GM12878 (cell line): ENCODE measurements at regions not wholly inside any gene's neighbourhood (a gene's known extent, or its start where the extent isn't known, plus 50 kb on each side); places are given as distances from the start of the nearest gene placed in this dataset.

Experiments
- CREM ChIP-seq: IDR thresholded peaks from 2 replicates; pipeline ENCODE4 v1.6.1; 2014; ENCODE audit warnings: antibody characterized with exemption, low read depth
- MYC ChIP-seq: IDR thresholded peaks from 2 replicates; pipeline ENCODE4 v1.6.1; 2011; ENCODE audit warnings: mild to moderate bottlenecking, low read length, moderate library complexity, inconsistent platforms; ENCODE audit not compliant: insufficient read depth, insufficient replicate concordance, insufficient read length, severe bottlenecking
- NR2C1 ChIP-seq: fragments of 450-650 bp; IDR thresholded peaks from 2 replicates; pipeline ENCODE4 v1.6.1; 2017; ENCODE audit warnings: antibody characterized with exemption, mild to moderate bottlenecking, moderate library complexity
- POU2F2 ChIP-seq: IDR thresholded peaks from 3 replicates; pipeline ENCODE4 v1.6.1; 2011; ENCODE audit warnings: low read depth, mild to moderate bottlenecking, low read length, borderline replicate concordance
- SP1 ChIP-seq: IDR thresholded peaks from one replicate; pipeline ENCODE4 v1.6.1; 2011; ENCODE audit warnings: low read depth, low read length
- ZBED1 ChIP-seq: IDR thresholded peaks from 2 replicates; pipeline ENCODE4 v1.6.1; 2016; ENCODE audit warnings: borderline replicate concordance
- ZNF687 ChIP-seq: fragments of 450-650 bp; IDR thresholded peaks from 2 replicates; pipeline ENCODE4 v1.6.1; 2017; ENCODE audit warnings: mild to moderate bottlenecking, moderate library complexity
- TF ChIP-seq, protein P1 (sequence below): fragments of 150-350 bp; IDR thresholded peaks from 2 replicates; pipeline ENCODE4 v1.6.1; 2016; ENCODE audit warnings: low read depth, low read length

DNA sequence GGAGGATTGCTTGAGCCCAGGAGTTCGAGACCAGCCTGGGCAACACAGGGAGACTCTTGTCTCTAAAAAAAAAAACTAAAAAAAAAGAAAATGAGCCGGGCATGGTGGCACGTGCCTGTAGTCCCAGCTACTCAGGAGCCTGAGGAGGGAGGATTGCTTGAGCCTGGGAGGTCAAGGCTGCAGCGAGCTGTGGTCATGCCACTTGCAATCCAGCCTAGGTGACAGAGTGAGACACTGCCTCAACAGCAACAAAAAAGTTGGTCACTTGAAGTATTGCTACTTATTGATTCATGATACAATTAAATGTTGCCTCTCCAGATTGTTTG, 57.9 kb upstream of the CXADR start (continued):
- no peak for TF ChIP-seq ZNF687
- TF ChIP-seq, protein P1, sequence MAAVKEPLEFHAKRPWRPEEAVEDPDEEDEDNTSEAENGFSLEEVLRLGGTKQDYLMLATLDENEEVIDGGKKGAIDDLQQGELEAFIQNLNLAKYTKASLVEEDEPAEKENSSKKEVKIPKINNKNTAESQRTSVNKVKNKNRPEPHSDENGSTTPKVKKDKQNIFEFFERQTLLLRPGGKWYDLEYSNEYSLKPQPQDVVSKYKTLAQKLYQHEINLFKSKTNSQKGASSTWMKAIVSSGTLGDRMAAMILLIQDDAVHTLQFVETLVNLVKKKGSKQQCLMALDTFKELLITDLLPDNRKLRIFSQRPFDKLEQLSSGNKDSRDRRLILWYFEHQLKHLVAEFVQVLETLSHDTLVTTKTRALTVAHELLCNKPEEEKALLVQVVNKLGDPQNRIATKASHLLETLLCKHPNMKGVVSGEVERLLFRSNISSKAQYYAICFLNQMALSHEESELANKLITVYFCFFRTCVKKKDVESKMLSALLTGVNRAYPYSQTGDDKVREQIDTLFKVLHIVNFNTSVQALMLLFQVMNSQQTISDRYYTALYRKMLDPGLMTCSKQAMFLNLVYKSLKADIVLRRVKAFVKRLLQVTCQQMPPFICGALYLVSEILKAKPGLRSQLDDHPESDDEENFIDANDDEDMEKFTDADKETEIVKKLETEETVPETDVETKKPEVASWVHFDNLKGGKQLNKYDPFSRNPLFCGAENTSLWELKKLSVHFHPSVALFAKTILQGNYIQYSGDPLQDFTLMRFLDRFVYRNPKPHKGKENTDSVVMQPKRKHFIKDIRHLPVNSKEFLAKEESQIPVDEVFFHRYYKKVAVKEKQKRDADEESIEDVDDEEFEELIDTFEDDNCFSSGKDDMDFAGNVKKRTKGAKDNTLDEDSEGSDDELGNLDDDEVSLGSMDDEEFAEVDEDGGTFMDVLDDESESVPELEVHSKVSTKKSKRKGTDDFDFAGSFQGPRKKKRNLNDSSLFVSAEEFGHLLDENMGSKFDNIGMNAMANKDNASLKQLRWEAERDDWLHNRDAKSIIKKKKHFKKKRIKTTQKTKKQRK = no peak
- no peak for TF ChIP-seq SP1
- no peak for TF ChIP-seq MYC
- no peak for TF ChIP-seq POU2F2
- no peak for TF ChIP-seq CREM
- TF ChIP-seq ZBED1 = no peak
- no peak for TF ChIP-seq NR2C1
